HG03066 (cell line): ENCODE measurements at regions not wholly inside any gene's neighbourhood (a gene's known extent, or its start where the extent isn't known, plus 50 kb on each side); places are given as distances from the start of the nearest gene placed in this dataset.

Source experiments
- ATAC-seq: cut with Tn5 transposase; IDR thresholded peaks from one replicate; pipeline ENCODE4 v1.9.1; 2021; ENCODE audit warnings: low read depth; ENCODE audit not compliant: unreplicated experiment

GRCh38 chr1:195030793-195031192 is 1577.4 kb downstream of the KCNT2 start:
- no peak for ATAC-seq

DNA sequence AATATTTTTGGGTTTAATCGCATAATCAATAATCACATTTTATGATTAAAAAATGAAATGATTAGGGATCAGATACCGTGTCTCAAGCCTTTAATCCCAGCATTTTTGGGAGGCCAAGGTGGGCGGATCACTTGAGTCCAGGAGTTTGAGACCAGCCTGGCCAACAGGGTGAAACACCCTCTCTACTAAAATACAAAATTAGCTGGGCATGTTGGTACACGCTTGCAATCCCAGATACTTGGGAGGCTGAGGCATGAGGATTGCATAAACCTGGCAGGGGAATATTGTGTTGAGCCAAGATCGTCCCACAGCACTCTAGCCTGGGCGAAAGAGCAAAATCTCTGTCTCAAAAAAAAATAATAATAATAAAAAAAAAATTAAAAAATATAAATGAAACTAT is 1581.4 kb downstream of the KCNT2 start:
- ATAC-seq = no peak

DNA sequence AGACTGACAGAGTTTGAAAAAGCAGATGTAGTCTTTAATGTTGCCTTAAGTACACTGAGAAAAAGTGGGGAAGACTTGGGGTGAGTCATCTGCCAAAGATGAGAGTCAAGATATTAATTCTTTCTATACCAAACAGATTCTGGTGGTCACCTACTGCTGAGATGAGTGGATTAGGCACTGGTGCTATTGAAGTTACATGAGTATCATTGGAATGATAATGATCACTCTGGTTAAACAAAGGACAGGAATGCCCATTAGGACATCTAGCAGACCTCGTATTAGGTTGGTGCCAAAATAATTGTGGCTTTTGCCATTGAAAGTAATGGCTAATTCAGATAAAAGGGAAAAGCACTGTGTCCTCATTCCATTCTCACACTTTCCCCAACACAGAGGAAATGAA is 1588.9 kb downstream of the KCNT2 start:
- no peak for ATAC-seq

DNA sequence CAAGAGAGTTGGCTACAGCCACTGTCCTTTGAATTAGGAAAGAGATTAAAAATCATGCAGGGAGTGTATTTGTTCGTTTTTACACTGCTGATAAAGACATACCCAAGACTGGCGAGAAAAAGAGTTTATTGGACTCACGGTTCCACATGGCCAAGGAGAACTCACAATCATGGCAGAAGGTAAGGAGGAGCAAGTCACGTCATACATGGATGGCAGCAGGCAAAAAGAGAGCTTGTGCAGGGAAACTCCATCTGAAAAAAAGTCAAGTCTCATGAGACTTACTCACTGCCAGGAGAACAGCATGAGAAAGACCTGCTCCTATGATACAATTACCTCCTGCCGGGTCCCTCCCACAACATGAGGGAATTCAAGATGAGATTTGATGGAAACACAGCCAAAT is 1595.2 kb downstream of the KCNT2 start:
- no peak for ATAC-seq

- no peak for ATAC-seq
Measured at GRCh38 chr1:195005338-195005737, 1602.9 kb downstream of the KCNT2 start.

- no peak for ATAC-seq
Measured at GRCh38 chr1:194990483-194990882, 1617.8 kb downstream of the KCNT2 start.

DNA sequence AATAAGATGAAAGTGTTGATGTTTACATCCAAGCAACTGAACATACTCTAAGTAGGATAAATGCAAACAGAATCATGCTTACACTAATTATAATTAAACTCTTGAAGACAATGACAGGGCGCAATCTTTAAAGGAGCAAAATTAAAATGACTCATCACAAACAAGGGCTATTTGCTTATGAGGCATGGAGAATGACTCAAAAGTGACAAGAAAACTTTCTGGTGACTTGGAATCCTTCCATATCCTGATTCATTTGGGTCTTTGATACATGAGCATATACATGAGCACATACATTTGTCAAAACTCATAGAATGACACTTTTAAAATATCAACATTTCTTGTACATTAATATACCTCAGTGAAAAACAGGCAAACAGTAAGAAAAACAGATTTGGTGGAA is 1632.3 kb downstream of the KCNT2 start:
- no peak for ATAC-seq

DNA sequence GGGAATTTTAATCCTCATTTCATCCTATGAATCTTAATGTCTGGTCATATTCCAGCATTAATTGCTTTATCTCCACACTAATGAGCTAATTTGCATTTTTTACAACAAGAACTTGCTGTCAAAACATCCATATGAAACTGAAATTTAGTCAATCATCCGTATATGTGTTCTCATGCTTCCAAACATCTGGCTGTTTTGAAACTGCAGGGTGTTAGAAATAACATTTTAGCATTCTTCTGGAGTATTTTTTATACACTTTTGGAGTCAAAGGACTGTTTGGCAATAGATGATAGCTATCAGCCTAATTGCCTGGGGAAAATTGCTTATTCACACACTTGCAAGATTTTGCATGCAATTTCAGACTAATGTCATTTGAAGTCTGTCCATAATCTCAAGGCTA is 1639.3 kb downstream of the KCNT2 start:
- ATAC-seq = no peak

DNA sequence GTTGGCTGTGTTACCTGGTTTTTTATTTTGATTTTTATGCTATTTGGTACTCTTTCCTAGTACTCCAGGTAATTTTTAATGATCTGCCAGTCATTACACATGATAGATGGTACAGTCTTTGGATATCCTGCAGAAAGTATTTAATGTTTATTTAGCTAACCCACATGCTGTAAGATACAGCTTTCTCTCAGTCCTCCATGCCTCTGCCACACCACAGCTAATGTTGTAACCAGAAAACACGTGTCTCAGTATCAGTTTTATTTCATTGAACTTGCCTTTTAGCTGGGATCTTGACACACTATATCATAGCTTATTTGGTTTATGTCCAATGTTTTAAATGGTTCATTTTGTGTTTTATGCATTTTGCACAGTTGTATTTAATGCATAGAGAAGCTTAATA is 1648.4 kb downstream of the KCNT2 start:
- ATAC-seq = no peak

GRCh38 chr1:194952171-194952570 is 1656.1 kb downstream of the KCNT2 start:
- ATAC-seq = no peak

GRCh38 chr1:194950584-194950983 is 1657.7 kb downstream of the KCNT2 start:
- no peak for ATAC-seq

DNA sequence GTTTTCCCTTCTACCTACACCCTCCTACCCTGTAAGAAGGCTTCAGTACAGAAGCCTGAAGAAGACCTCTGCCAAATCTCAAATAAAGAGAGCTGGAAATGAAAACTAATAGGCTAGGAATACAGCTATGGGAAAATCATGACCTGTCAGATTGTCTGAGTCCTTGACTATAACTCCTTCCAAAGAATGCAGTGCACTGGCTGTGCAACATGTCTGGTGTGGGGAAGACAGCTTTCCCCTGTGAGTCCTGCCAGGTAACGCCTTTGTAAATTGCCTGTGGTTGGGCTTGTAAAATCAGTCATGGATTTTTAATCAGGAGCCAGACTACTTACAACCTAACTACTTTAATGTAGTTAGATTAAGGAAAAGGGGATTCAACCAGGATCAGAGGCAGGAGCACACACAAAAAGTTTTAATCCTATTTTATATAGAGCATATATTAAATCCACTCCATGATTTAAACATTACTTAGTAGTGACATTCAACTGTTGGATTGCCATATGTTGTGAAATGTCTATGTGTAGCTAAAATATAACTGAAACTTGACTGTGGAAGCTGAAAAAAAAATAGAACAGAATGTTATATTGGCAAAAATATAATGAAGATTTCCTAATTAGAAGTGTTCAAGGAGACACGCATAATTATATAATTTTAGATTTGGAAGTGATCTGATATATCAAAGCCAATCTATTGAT is 1667.8 kb downstream of the KCNT2 start:
- ATAC-seq = no peak

GRCh38 chr1:194935864-194936263 is 1672.4 kb downstream of the KCNT2 start:
- no peak for ATAC-seq

GRCh38 chr1:194931166-194931565 is 1677.1 kb downstream of the KCNT2 start:
- no peak for ATAC-seq

DNA sequence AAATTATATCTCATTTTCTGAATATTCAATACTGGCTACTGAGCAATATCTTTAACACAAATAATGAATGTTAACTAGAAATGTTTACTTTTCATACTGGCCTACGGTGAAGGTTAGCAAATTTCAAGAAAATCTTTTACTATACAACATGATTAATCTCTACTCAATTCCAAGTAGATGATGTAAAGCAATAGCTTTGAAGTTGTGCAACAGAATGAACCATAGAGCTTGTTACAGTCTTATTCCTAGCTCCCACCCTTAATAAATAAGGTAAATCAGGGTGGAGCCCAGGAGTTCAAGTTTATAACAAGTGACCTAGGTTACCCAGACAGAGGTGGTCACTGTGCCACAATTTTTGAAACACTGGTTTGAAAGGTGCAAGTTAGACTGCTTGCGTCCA is 1678.1 kb downstream of the KCNT2 start:
- no peak for ATAC-seq

DNA sequence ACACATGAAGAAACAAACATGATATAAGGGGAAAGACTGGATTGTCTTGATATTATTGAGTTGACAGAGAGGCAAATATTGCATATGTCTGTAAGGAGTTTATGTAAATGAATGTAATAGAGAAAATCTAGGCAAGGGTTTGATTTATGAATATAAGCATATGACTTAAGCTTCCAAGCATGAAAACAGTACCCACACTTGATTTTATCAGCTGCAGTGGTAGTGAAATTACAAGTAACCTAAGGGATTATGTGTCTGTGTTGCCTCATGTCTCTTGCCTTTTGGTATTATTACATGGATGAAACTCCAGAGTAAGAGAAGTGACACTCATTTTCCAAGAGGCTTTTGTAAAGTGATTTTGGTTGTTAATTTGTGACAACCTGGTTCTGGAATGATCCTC is 1678.9 kb downstream of the KCNT2 start:
- no peak for ATAC-seq

DNA sequence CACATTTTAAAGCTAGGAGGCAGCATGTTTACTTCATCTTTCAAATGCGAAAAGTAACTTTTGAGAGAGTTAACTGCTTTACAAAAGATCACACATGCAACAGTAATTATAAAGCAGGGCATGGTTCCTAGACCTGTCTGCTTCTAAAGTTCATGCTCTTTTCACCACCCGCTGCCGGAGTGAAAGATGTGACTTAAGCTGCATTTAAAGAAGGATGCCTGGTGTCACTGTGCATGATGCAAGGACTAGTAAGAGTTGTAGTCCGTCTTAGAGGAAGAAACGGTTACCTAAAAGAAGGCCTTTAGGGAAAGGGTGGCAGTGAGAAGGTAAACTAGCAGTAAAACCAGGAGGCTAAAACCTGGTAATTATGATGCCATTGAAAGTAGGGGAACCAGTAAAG is 1689.1 kb downstream of the KCNT2 start:
- ATAC-seq = no peak

- ATAC-seq = no peak
Measured at GRCh38 chr1:194917769-194918168, 1690.5 kb downstream of the KCNT2 start.

DNA sequence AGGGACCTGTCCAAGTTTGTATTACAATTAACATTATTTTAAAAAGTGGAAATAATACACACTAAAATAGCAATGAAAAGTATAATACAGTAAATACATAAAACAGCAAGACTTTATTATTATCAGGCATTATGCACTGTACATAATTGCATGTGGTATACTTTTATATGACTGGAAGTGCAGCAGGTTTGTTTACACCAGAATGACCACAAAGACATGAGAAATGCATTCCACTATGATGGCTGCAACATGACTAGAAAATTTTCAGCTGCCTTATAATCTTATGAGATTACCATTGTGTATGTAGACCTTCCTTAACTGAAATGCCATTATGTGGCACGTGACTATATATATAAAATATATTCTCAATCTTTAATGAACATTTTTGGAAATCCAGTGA is 1699.6 kb downstream of the KCNT2 start:
- ATAC-seq = no peak

DNA sequence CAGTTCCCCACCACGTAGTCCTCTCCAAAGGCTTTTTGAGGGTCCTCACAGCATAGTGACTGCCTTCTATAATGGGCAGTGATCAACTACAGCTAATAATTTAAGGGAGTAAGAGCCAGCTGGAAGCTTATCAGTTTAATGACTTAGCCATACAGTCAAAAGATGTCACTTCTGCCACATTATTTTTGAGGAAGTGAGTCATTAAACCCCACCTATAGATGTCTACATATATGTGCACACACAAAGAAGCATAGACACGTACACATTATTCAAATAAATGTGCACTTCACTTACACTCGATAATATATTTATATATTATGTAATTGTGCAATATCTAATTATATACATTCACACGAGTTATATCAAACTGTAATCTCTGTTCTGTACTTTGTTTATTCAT is 1704.7 kb downstream of the KCNT2 start:
- no peak for ATAC-seq

GRCh38 chr1:194889310-194889709 is 1702.9 kb upstream of the B3GALT2 start:
- ATAC-seq = no peak

- ATAC-seq = no peak
Measured at GRCh38 chr1:194870860-194871259, 1684.4 kb upstream of the B3GALT2 start.

- no peak for ATAC-seq
Measured at GRCh38 chr1:194866153-194866552, 1679.7 kb upstream of the B3GALT2 start.
